Ovary (tissue), 7 donors: ENCODE measurements at regions not wholly inside any gene's neighbourhood (a gene's known extent, or its start where the extent isn't known, plus 50 kb on each side); places are given as distances from the start of the nearest gene placed in this dataset.
A peak's percentile ranks its signal among the peaks of the same experiment; 100 is the strongest.

Experiments used
- DNase-seq, 5 donors: peaks; one replicate each; pipeline ENCODE4 v3.0.0-alpha.2; 2019 to 2020
- H3K27ac ChIP-seq, 2 donors: fragments of 200-600 bp; one replicate each; pipeline versions ENCODE4 v1.5.1 to v1.8.0; 2019 to 2022
- H3K27me3 ChIP-seq: fragments of 200-600 bp; one replicate; pipeline ENCODE4 v1.8.0; 2022
- H3K36me3 ChIP-seq: fragments of 200-600 bp; sonication (generic); one replicate; pipeline ENCODE4 v1.5.1; 2019
- H3K4me1 ChIP-seq: one replicate; pipeline ENCODE4 v1.8.1; 2013; ENCODE audit warnings: mild to moderate bottlenecking, moderate library complexity; ENCODE audit not compliant: insufficient read depth
- H3K4me3 ChIP-seq: fragments of 200-600 bp; sonication (generic); one replicate; pipeline ENCODE4 v1.5.1; 2017
- H3K9me3 ChIP-seq, 2 donors: fragments of 200-600 bp in 1 of 2; sonication (generic) in 1 of 2; one replicate each; pipeline versions ENCODE4 v1.5.1 to v1.8.1; 2013 to 2019; ENCODE audit warnings: mild to moderate bottlenecking in 1 of 2, moderate library complexity in 1 of 2
- EP300 ChIP-seq: sonication (generic); formaldehyde crosslinking; IDR thresholded peaks from one replicate; pipeline ENCODE4 v1.6.1; 2017; ENCODE audit warnings: antibody characterized with exemption
- POLR2A ChIP-seq: fragments of 450-650 bp; IDR thresholded peaks from one replicate; pipeline ENCODE4 v1.6.1; 2017; ENCODE audit warnings: antibody characterized with exemption, mild to moderate bottlenecking, moderate library complexity
- WGBS, 3 donors: extraction: QIAGEN DNeasy Blood & Tissue Kit in 1 of 3; methylation state at CpG; one replicate each; pipeline versions ENCODE4 v1.1.5 to v1.1.7; 2013 to 2017; 5-methylcytosine and 5-hydroxymethylcytosine counted together
- intact Hi-C, 4 donors: fragments of 100-400 bp; cut with DNase I; formaldehyde crosslinking; loops; one replicate each; pipeline versions ENCODE4 v1.11.0 to v1.15.1; 2022 to 2023
- TF ChIP-seq, protein P1 (sequence below), 3 donors: fragments of 450-650 bp in 2 of 3; fragments of 200-600 bp in 1 of 3; IDR thresholded peaks; one replicate each; pipeline versions ENCODE4 v1.5.1 to v1.8.0; 2016 to 2022; ENCODE audit warnings: antibody characterized with exemption in 3 of 3, mild to moderate bottlenecking in 1 of 3
- donor health status: DM: no; HTN: no; CAD: no; lungs with moderate emphysema.
- donor health status: DM: no; HTN: no; CAD: no.
- donor health status: Bipolar disorder and iron deficiency.
- donor health status: DM: no; HTN: no; CAD: no.
- donor health status: DM: yes; HTN: yes; CAD: no.

DNA sequence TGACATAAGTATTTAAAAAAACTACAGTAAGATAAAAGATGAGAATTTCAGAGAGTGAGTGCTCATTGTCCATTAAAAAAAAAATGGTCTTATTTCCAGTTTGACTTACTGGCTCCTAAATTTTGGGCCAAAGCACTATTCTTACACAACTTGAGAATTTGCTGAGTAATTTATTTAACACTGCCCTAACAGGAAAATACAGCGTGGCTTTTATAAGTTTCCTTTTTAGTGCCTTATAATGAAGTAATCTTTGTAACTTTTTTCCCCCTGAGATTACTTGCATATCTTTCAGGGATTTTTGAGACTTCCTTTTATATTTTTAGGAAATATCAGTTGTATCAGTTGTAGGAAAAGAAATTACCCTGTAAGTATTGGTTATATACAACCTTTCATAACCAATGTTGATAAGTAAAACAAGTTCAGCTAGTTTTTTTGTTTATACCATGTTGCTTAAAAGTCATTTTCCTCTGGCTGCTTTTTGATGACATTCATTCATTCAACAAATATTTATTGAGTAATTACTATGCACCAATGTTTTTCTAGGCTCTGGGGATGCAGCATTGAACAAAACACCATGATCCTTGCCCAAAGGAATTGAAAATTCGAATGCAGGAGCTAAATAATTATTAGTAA lies 106.4 kb upstream of the SGK1 start:
- intact Hi-C loops, result no loop called here
- WGBS, 3 donors, result 46 to 51% (median 49%) methylated on average over 2 of the region's 2 CpGs
- TF ChIP-seq EP300, result no peak
- TF ChIP-seq POLR2A, result no peak
- TF ChIP-seq, protein P1, sequence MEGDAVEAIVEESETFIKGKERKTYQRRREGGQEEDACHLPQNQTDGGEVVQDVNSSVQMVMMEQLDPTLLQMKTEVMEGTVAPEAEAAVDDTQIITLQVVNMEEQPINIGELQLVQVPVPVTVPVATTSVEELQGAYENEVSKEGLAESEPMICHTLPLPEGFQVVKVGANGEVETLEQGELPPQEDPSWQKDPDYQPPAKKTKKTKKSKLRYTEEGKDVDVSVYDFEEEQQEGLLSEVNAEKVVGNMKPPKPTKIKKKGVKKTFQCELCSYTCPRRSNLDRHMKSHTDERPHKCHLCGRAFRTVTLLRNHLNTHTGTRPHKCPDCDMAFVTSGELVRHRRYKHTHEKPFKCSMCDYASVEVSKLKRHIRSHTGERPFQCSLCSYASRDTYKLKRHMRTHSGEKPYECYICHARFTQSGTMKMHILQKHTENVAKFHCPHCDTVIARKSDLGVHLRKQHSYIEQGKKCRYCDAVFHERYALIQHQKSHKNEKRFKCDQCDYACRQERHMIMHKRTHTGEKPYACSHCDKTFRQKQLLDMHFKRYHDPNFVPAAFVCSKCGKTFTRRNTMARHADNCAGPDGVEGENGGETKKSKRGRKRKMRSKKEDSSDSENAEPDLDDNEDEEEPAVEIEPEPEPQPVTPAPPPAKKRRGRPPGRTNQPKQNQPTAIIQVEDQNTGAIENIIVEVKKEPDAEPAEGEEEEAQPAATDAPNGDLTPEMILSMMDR (IDR thresholded peaks at IDR 0.05), result no peak
- no peaks in the 10 kb centered on the region for H3K9me3 ChIP-seq
- H3K4me3 ChIP-seq, result no peak overlapping the region
- H3K36me3 ChIP-seq, result no peaks in the 10 kb centered on the region
- DNase-seq, result no peak
- H3K27ac ChIP-seq, result no peak overlapping the region
- no peaks in the 10 kb centered on the region for H3K27me3 ChIP-seq
- H3K4me1 ChIP-seq, result peaks cover 4% of the 10 kb centered on the region

DNA sequence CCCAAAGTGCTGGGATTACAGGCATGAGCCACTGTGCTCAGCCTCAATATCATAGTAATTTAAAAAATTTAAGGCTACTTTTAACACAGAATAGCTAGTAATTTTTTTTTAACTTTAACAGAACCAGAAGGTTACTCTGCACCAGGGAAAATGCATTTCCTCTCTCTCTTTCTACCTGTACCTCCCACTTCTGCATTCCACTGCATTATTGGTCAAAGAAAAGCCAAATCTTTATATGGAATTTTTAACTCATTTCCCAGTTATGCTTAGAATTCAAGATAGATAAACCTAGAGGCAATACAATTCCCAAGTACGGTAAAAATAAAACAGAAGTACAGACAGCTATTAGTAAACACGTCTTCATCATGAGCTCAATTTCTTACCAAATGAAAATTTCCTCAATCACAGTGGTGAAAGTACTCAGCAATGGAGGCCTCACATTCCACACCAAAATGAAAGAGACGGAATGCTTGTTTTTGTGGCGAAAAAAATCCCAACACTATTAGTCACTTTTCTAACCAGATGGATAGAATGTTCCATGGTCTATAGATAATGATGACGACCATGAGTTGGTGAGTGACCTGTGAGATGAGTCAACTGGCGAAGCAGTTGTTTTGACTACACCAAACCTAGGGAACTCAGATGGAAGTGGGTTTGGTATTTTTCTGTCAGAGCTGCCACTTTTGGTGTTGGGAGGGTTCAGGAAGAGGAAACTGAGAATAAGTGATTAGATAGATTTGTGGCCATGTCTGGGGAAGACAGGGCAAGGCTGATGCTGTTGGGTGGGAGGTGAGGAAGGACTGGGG lies 104.7 kb upstream of the SGK1 start:
- intact Hi-C loops, result no loop called here
- Histone ChIP-seq H3K36me3 (no peaks in the 10 kb centered on the region), H3K27me3 (no peaks in the 10 kb centered on the region), H3K27ac (peak overlapping the region in 1 of 2 donors; percentile 43), H3K9me3 (no peaks in the 10 kb centered on the region), H3K4me1 (peaks cover 4% of the 10 kb centered on the region), H3K4me3 (no peak overlapping the region)
- WGBS, 3 donors, result 19 to 40% (median 21%) methylated on average over 6 of the region's 6 CpGs
- DNase-seq, result no peak
- TF ChIP-seq EP300 (no peak), POLR2A (no peak)
- TF ChIP-seq, protein P1 (IDR thresholded peaks at IDR 0.05), result no peak

DNA sequence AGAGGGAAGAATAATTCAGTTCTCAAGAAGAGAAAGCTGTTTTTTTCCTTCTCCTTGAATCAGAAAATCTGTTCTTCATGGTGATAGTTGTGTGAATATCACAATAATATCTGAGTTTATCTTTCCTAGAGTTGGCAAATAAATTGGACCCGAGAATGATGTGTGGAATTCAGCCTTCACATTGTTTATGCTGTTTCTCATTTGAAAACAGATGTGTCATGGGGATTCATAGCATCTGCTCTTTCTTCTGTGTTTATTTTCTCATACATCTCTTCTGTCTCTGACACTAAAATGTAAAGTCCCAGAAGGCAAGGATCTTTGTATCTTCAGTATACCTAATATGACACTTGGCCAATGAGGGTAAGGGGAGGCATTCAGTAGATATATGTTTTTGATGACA lies 103.6 kb upstream of the SGK1 start:
- DNase-seq, result no peak
- peaks cover 4% of the 10 kb centered on the region for H3K4me1 ChIP-seq
- TF ChIP-seq POLR2A, result no peak
- TF ChIP-seq, protein P1 (IDR thresholded peaks at IDR 0.05), result no peak
- TF ChIP-seq EP300, result no peak
- H3K27me3 ChIP-seq, result no peaks in the 10 kb centered on the region
- no peaks in the 10 kb centered on the region for H3K36me3 ChIP-seq
- H3K9me3 ChIP-seq, result no peaks in the 10 kb centered on the region
- WGBS, 3 donors, result 14 to 35% (median 20%) methylated on average over 1 of the region's 1 CpG
- no peak overlapping the region for H3K4me3 ChIP-seq
- H3K27ac ChIP-seq, result no peak overlapping the region
- intact Hi-C loops, result no loop called here

DNA sequence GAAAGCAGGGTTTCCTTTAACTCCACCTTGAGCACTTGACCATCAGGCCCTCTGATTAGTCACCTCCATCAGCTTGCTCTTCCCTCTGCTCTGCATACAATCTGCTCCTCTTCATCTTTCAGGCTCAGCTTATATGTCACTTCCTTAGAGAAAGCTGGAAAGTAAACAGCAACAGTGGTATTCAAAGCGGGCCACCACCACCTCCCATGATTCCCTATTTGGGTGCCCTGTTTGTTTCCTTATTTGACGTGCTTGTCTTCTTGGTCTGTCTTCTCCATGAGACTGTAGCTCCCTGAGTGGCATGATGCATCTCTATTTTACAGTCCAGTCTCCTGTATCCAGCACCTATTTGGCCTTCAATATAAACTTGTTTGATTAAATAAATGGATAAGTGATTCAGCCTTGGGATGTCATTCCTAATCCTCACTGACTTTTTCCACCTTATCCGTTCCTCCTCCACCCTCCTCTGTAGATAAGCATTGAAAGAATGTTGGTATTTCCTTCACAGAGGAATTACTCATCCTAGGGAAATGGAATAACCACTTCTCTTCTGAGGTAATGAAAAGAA lies 102.8 kb upstream of the SGK1 start:
- H3K4me1 ChIP-seq, result peaks cover 4% of the 10 kb centered on the region
- H3K36me3 ChIP-seq, result no peaks in the 10 kb centered on the region
- H3K27me3 ChIP-seq, result no peaks in the 10 kb centered on the region
- intact Hi-C loops, result no loop called here
- no peak for TF ChIP-seq POLR2A
- no peak for TF ChIP-seq EP300
- TF ChIP-seq, protein P1 (IDR thresholded peaks at IDR 0.05), result no peak
- H3K9me3 ChIP-seq, result no peaks in the 10 kb centered on the region
- no peak overlapping the region for H3K4me3 ChIP-seq
- WGBS, 3 donors, result 59 to 64% (median 60%) methylated on average over 3 of the region's 3 CpGs
- DNase-seq, result no peak
- no peak overlapping the region for H3K27ac ChIP-seq
